ENCODE measurements at regions not wholly inside any gene's neighbourhood (a gene's known extent, or its start where the extent isn't known, plus 50 kb on each side); places are given as distances from the start of the nearest gene placed in this dataset.

- no peak for DNase-seq (ENCODE audit: low read depth, low spot score)
These were observed 319.0 kb upstream of the KLHL29 start for GRCh38 chr2:23065936-23066335.

DNA sequence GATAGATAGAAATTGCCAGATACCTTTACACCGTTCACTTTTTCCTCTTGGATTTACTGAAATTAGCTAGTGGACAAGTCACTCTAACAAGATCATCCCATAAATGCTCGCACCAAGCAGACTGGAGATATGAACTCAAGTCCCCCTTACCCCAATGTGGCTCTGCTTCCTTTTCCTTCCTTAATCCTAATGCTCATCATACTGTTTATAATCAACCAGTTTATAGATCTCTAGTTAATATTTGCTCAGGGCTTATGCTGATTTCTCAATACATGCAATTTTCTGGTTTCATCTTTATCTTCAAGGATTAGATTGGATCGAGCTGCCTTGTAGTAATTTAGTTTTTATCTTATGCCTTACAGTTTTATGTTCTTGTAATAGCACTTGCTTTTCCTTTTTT lies 318.3 kb upstream of the KLHL29 start:
- DNase-seq (ENCODE audit: low read depth, low spot score) = no peak

- no peak for DNase-seq (ENCODE audit: low read depth, low spot score)
These were observed 315.8 kb upstream of the KLHL29 start for GRCh38 chr2:23069156-23069555.

DNA sequence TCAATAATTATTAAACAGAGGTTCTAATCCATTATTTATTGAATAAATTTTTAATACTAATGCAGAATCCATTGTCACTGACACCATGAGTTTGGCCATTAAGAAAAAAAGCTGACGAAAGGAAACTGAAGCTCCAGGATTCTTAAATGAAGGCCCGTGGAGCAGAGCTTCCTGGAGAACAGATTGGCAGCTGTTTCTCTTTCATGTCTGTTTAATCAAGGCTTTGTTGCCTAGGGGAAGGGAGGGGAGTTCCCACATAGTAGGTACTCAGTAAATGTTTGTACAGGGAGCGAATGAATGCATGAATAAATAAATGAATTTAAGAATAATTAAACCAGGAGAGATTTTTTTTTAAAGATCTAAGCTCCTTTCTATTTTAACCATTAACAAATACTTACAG lies 315.1 kb upstream of the KLHL29 start:
- no peak for DNase-seq (ENCODE audit: low read depth, low spot score)

DNA sequence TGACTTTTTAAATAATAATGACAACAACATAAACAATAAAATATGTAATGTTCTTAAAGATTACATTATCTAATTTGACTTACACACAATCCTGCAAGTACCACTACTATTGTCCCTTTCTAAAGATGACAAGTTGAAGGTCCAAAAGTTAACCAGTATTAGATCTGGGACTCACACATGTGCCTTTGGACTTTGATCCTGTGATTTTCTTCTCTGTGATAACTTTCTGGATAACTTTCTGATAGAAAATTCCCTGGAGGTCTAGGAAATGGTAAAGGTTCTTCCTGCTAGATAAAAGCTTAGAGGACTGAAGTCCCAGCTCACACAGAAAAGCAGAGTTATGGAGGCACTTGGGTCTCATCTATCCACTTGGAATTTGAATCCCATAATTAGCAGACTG lies 311.9 kb upstream of the KLHL29 start:
- DNase-seq (ENCODE audit: low read depth, low spot score) = no peak

DNA sequence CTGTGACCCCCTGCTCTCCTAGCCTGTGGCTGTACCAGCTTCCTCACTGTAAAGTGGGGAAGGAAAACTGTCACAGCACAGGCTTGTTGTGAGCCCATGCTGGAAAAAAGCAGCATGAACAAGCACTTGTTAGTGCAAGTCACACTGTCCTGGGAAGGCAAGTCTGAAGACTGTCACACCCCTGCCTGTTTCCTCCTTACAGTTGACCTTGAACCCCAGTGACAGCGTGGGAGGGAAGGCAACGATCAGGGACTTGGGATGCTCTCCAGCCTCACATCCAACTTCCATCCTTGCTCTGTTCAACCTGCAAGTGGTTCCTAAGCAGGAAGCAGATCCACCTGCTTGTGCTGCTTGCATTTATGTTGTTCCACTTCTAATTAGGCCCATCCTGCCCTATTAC lies 311.3 kb upstream of the KLHL29 start:
- no peak for DNase-seq (ENCODE audit: low read depth, low spot score)

- DNase-seq (ENCODE audit: low read depth, low spot score) = no peak
These were observed 307.4 kb upstream of the KLHL29 start for GRCh38 chr2:23077596-23077995.

- no peak for DNase-seq (ENCODE audit: low read depth, low spot score)
These were observed 306.1 kb upstream of the KLHL29 start for GRCh38 chr2:23078784-23079434.

DNA sequence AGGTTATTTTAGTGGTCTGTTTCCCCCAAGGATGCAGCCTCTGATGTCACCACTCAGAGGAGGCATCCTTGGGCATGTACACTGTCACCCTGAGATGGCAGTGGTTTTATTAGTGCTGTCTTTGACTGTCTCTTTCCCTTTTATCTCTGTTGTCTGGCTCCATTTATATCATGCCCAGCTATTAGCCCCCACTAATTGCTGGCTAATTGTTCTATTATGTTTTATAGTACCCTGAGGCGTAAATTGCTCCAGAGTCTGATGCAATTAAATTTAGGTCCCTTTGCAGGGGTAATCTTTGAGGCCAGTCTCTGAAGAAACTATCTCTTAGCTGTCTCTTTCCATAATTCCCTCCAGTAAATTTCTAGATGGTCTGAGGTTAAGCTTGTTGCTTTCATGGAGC lies 301.0 kb upstream of the KLHL29 start:
- no peak for DNase-seq (ENCODE audit: low read depth, low spot score)

- no peak for DNase-seq (ENCODE audit: low read depth, low spot score)
These were observed 294.0 kb upstream of the KLHL29 start for GRCh38 chr2:23091019-23091418.

GRCh38 chr2:23091900-23092299 lies 293.1 kb upstream of the KLHL29 start:
- DNase-seq (ENCODE audit: low read depth, low spot score) = no peak

GRCh38 chr2:23092831-23093230 lies 292.1 kb upstream of the KLHL29 start:
- no peak for DNase-seq (ENCODE audit: low read depth, low spot score)

GRCh38 chr2:23093513-23093912 lies 291.5 kb upstream of the KLHL29 start:
- no peak for DNase-seq (ENCODE audit: low read depth, low spot score)

- DNase-seq (ENCODE audit: low read depth, low spot score) = no peak
These were observed 287.9 kb upstream of the KLHL29 start for GRCh38 chr2:23096906-23097602.

- no peak for DNase-seq (ENCODE audit: low read depth, low spot score)
These were observed 284.6 kb upstream of the KLHL29 start for GRCh38 chr2:23100406-23100805.

- no peak for DNase-seq (ENCODE audit: low read depth, low spot score)
These were observed 278.7 kb upstream of the KLHL29 start for GRCh38 chr2:23106242-23106785.

DNA sequence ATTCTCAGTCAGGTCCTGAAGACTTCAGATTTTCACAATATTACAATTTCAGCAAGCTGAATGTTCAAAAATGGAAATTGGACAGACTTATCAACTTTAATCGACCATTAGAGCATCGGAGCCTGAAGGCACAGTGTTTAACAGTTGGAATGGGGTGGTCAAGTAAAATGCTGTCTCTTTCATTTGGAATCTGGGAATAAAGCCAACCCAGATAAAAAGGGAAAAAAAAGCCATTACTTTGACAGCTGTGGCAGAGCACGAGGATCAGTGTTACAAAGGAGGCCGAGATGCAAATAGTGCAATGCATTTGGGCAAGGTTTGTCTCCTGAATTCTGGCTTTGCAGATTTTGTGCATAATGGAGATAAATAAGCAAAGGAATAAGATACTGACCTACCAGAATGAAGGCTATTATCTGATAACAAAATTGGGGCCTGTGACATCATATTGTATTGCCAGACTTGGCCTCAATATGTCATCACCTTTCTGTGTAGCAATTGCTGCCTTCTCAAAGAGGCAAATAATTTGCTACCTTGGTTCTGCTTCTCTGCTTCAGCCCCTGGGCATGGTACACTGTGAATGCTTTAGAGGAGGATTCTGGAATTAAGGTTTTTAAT lies 277.5 kb upstream of the KLHL29 start:
- no peak for DNase-seq (ENCODE audit: low read depth, low spot score)

- no peak for DNase-seq (ENCODE audit: low read depth, low spot score)
These were observed 273.7 kb upstream of the KLHL29 start for GRCh38 chr2:23111263-23111662.

DNA sequence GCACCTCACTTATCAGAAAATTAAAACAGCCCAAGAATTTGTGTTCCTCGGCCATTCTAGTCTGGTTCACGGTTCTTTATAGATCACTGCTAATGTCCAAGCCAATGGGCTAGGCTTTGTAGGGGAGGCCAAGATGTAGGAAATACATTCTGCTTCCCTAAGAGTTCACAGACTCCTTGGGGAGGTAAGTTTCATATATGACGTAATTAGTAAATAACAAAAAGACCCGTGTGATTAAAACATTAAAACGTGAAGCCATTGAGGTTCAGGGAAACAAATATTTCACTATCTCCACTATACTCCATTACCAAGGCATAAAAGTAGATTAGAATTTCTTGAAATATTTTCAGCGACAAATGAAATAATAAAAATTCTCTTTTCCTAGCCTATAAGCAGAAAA lies 272.5 kb upstream of the KLHL29 start:
- no peak for DNase-seq (ENCODE audit: low read depth, low spot score)

- no peak for DNase-seq (ENCODE audit: low read depth, low spot score)
These were observed 270.7 kb upstream of the KLHL29 start for GRCh38 chr2:23114299-23114698.

DNA sequence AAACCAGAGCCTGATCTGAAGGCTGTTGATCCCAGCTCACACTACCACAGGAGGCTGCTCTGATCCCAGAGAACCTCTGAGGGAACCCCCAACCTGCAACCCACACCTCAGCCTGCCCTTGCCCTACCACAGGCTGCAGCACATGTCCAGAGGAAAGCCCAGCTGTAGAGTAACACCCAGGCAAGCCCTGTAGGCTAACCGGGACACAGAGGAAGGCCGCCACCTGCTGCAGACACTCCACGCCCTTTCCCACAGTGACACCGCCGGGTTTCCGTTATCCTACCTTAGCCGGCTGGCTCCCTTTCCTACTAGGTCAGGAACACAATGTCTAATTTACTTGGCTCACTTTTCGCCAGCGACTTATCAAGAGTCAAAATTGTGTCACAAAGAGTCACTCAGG lies 266.7 kb upstream of the KLHL29 start:
- DNase-seq (ENCODE audit: low read depth, low spot score) = no peak

GRCh38 chr2:23118894-23119293 lies 266.1 kb upstream of the KLHL29 start:
- no peak for DNase-seq (ENCODE audit: low read depth, low spot score)

- DNase-seq (ENCODE audit: low read depth, low spot score) = no peak
These were observed 264.8 kb upstream of the KLHL29 start for GRCh38 chr2:23120161-23120560.

Measured in ELF-1 (cell line).